ENCODE measurements at regions not wholly inside any gene's neighbourhood (a gene's known extent, or its start where the extent isn't known, plus 50 kb on each side); places are given as distances from the start of the nearest gene placed in this dataset.

- in situ Hi-C loops (cut with HindIII; ENCODE audit: low sequenced_read_pairs) = no loop called here
- no peak for DNase-seq (ENCODE audit: low spot score)
These were observed 100.1 kb upstream of the ARL4C start for GRCh38 chr2:234596696-234597575.

GRCh38 chr2:234595829-234596228, 98.9 kb upstream of the ARL4C start:
- in situ Hi-C loops (cut with HindIII; ENCODE audit: low sequenced_read_pairs) = no loop called here
- no peak for DNase-seq (ENCODE audit: low spot score)

GRCh38 chr2:234594715-234595114, 97.8 kb upstream of the ARL4C start:
- in situ Hi-C loops (cut with HindIII; ENCODE audit: low sequenced_read_pairs) = no loop called here
- no peak for DNase-seq (ENCODE audit: low spot score)

DNA sequence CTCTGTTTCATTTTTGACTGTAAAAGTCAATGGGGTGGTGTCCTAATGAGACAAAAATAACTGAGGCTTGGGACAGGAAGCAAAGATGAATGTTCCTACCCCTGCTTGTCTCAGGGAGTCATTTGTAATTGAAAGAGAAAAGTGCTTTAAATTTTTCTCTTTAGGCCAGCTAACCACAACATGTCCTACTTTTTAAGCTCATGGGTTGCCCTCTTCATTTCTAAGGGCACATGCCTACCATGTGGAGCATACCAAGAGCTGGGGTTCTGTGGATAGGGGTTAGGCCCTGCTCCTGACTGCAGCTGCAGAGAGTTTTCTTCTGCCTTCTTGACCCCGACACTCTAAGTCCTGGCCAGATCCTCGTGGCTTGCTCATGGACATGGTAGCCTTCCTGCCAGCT, 96.8 kb upstream of the ARL4C start:
- in situ Hi-C loops (cut with HindIII; ENCODE audit: low sequenced_read_pairs) = no loop called here
- no peak for DNase-seq (ENCODE audit: low spot score)

DNA sequence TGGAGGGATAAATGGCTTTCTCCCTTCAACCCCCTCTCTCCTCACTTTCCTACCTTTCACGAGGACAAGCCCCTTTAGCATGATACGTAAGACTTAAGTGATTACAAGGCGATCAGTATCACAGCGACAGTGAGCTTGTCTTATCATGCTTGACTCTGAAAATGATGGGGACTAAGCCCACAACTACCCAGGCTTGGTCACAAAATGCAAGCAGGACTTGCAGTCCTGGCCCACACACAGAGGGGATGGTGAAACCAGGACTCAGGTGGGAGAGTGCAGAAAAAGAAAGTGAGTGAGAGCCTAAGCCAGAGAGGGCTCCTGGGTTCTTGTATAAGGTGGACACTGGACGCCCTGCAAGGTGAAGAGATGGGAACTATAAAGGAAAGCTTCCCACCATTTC, 95.7 kb upstream of the ARL4C start:
- DNase-seq (ENCODE audit: low spot score) = no peak
- in situ Hi-C loops (cut with HindIII; ENCODE audit: low sequenced_read_pairs) = no loop called here

- in situ Hi-C loops (cut with HindIII; ENCODE audit: low sequenced_read_pairs) = no loop called here
- DNase-seq (ENCODE audit: low spot score) = no peak
These were observed 93.2 kb upstream of the ARL4C start for GRCh38 chr2:234590076-234590475.

DNA sequence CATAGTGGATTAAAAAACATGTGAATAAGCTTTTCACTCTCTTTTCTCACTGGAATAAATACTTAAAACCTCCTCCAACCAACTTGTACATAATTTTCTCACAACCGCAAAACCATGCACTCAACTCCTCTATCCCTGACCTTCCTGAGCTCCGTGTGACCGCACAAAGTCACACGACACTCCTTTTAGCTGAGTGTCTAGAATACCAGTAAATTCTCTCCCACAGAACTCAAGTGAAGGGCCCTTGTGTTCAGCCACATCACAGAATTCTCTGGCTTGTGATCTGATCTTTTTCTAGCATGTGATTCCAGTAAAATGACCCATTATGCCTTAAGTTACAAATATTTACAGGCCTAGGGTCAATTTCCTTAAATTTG, 91.2 kb upstream of the ARL4C start:
- in situ Hi-C loops (cut with HindIII; ENCODE audit: low sequenced_read_pairs) = no loop called here
- DNase-seq (ENCODE audit: low spot score) = no peak

DNA sequence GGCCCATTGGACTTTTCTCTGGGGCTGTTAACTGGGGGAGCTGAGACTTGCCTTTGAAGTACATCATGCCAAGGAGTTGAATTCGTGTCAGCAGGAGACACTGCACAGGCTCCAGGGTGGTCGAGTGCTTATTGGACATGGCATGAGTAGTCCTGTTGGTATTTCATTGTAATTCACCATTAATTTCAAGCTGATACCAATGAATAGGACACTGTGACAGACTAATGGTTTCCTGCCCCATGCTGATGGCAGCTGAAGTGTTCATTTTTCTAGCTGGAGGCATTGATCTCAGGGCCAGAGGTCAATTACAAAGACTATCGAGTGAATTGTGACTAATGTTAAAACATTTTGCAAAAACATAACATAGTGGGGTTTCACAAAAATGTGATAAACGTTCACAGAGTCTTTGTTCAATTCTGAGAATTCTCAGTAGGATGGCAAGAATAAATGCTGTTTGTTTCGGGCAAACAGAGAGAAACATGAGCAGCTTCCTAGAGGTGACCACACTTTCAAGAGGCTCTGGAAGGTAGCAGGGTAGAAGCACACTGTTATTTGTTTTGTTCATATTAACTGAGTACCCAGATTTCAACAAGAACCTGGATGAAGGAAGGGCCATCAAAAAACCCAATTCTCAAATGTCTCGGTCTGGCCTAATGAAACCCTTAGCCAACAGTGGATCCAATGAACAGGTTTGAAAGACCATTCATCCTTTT, 90.6 kb upstream of the ARL4C start:
- in situ Hi-C loops (cut with HindIII; ENCODE audit: low sequenced_read_pairs) = no loop called here
- DNase-seq (ENCODE audit: low spot score) = no peak

DNA sequence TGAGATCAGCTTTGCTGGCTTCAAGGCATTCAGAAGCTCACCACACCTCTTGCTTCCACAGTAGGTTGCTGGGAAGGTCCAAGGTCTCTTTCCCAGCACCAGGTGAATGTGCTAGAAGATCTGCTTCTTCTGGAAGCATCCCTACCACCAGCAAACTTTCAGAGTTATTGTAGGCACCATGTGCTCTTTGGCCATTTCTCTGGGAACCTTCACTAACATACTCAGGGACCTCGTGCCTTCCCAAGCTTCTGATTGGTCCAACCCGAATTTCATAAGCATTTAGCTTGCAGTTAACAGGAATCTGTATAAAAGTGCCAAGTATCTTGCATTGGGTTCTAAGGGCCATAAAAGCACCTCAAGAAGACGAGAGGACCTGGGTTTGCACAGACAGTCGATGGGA, 86.5 kb upstream of the ARL4C start:
- in situ Hi-C loops (cut with HindIII; ENCODE audit: low sequenced_read_pairs) = no loop called here
- DNase-seq (ENCODE audit: low spot score) = no peak

DNA sequence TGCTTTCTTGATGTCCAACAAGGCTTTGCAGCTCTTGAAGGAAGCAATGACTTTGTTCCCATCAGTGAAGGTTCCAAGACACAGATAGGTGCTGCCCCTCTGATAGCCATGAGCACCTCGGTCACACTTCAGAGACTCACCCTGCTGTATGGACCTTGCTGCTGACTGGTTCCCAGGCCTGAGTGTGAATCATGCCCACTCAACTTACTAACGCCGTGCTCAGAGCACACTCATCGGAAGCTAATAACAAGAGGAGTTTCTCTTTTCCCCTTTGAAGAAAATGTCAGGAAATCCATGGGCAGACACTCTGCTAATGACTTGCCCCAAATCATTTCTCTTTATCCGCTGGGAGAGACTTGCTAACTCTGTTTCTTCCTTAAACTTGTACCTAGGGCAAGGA, 83.8 kb upstream of the ARL4C start:
- no peak for DNase-seq (ENCODE audit: low spot score)
- in situ Hi-C loops (cut with HindIII; ENCODE audit: low sequenced_read_pairs) = no loop called here

DNA sequence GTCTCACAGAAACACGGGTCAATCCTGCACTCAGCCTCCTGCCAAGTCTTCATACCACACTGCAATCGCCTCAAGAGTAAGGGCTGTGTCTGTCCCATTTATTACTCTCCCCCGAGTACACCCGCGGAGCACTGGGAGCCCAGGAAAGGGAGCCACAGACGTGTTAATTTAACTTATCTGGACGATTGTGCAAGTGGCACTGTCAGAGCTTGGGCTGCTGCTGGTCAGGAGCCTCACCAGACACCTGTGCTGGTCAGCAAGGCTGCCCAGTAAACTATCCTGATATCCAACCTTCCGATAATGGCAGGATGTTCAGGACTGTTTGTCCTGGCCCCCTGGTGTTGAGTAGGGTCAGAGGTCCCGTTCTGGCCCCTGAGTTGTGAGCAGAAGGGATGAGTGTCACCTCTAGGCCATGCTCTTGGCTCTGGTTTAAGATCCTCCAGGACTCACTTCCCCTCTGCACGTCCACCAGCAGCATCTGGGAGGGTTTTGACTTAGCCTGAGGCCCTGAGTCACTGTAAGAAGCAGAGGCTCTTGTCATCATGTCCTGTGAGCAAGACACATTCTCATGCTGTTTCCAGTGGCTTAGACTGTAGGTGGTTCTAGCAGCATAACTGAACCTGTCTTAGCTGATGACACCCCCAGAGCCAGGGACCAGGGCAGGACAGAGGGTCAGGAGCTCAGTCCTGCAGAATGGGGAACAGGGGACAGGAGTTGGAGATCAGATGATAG, 82.5 kb upstream of the ARL4C start:
- DNase-seq (ENCODE audit: low spot score) = no peak
- in situ Hi-C loops (cut with HindIII; ENCODE audit: low sequenced_read_pairs) = no loop called here

GRCh38 chr2:234578389-234578788, 81.5 kb upstream of the ARL4C start:
- in situ Hi-C loops (cut with HindIII; ENCODE audit: low sequenced_read_pairs) = no loop called here
- no peak for DNase-seq (ENCODE audit: low spot score)

DNA sequence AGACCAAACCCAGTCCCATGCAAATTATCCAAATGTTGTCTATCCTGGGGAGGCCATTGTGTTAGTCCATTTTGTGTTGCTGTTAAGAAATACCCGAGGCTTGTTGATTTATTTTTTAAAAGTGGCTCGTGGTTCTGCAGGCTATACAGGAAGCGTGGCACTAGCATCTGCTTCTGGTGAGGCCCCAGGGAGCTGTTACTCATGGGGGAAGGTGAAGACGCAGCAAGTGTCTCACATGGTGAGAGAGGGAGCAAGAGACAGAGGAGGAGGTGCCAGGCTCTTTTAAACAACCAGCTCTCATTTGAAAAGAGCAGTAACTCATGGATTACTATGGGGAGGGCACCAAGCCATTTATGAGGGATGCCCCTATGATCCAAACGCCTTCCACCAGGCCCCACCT, 80.3 kb upstream of the ARL4C start:
- DNase-seq (ENCODE audit: low spot score) = no peak
- in situ Hi-C loops (cut with HindIII; ENCODE audit: low sequenced_read_pairs) = no loop called here

DNA sequence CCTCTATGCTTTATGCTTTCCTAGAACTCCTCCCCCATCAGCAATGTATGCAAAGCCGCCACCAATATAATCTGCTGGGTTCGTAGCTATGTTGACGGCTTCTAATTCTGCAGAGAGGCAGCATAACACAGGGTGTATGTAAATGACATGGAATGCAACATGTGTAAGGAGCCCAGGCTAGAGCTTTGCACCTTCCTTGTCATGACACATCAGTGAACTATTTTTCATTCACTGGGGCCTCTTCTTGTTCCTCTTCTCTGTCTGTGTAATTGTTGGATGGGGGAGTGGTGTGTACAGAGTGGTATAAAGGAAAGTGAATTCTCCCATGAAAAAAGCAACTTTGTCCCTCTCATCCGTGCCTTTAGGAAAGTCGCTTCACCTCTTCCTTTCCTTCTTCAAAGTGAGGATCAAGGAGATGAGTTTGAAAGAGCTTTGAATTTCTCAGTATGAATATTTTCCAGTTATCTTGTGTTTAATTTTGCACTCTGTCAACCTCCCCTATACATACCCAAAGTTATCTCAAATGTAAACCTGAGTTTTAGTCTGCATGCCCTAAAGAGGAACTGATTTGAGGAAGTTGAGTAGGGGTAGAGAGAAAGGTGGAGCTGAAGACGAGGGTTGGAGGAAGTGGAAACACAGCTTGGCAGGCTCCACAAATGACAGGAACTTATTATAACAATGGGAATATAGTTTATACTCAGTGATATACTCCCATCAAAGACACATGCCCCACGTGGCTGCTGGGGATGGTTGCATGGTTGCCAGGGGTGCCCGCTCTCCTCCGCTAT, 74.9 kb upstream of the ARL4C start:
- DNase-seq (ENCODE audit: low spot score) = no peak
- in situ Hi-C loops (cut with HindIII; ENCODE audit: low sequenced_read_pairs) = no loop called here

DNA sequence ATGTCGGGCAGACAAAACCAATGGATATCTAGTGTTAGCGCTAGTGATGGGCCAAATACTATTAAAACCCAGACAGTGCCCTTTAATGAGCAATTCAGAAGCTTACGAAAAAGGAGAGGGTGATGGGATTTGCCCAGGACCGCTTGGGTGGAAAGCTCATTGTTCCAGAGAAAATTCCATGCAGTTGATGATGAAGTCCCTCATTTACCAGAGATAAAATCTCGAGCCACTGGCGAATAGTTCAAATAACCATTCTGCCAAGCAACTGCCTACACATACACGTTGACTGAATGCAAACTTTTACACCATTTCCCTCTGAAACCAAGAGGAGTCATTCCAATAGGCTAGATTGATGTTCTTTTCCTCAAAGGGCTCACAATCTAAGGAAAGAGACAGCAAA, 73.6 kb upstream of the ARL4C start:
- in situ Hi-C loops (cut with HindIII; ENCODE audit: low sequenced_read_pairs) = no loop called here
- DNase-seq (ENCODE audit: low spot score) = no peak

DNA sequence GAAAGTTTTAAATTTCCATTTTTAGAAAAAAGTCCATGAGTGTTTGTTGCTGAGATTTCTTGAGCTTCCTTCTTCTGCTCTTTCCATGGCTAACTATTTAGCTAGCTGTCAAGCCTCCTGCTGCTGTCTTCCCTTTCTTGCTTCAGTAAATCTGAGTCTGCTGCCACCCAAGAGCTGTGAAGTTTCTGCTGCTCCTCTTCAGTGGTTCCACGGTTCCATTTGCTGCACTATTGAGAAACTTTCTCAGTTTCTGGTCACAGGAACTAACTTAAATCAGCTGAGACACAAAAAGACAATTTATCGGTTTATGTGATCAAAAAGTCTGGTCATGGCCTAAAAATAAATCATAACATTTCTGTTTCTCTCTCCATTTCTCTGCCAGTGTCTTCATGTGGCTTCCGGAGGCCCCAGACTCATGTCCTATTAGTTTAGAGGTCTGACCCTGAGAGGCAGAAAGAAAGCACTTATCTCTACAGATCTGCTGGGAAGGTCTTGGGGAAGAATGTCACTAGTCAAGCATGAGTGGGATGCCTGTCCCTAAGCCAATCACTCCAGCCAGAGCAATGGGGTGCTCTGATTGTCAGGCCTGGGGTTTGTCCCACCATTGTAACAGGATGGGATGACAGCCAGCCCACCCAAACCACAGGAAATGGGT, 73.0 kb upstream of the ARL4C start:
- in situ Hi-C loops (cut with HindIII; ENCODE audit: low sequenced_read_pairs) = no loop called here

GRCh38 chr2:234566622-234567021, 69.7 kb upstream of the ARL4C start:
- in situ Hi-C loops (cut with HindIII; ENCODE audit: low sequenced_read_pairs) = no loop called here
- DNase-seq (ENCODE audit: low spot score) = no peak

More for the DNA sequence above, 73.0 kb upstream of the ARL4C start:
- DNase-seq (ENCODE audit: low spot score) = no peak

DNA sequence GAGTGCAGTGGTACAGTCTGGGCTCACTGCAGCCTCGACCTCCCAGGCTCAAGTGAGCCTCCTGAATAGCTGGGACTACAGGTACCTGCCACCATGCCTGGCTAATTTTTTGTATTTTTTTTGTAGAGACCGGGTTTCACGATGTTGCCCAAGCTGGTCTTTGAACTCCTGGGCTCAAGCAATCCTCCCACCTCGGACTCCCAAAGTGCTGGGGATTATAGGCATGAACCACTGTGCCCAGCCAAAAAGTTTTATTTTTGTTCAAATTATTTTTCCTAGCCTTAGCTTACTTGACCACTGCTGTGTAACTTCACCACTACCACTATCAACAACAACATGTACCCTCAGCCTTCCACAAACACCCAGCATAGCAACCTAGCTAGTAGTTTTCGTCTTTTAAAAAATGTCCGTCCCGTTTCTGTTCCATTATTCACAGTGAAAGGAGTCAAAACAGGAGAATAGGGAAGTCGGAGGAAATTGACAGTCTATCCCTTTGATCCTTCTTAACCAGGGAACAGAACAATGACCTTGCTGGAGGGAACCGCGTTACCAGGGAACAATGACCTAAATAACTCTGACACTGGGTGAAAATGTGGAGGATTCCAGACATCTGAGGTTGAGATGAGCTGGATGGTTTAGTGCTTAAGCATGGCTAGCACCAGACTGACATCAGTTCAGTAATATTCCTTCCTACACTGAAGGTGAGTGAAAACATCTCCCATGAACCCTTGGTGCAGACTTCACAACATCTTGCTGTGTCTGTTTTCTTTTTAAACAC, 69.2 kb upstream of the ARL4C start:
- in situ Hi-C loops (cut with HindIII; ENCODE audit: low sequenced_read_pairs) = no loop called here
- no peak for DNase-seq (ENCODE audit: low spot score)

Data from G401 (cell line).